Smooth muscle cell (in vitro differentiated cells): ENCODE measurements at regions not wholly inside any gene's neighbourhood (a gene's known extent, or its start where the extent isn't known, plus 50 kb on each side); places are given as distances from the start of the nearest gene placed in this dataset.

Source experiments
- DNase-seq: peaks from one replicate; lab custom pipeline; 2025; ENCODE audit not compliant: unreplicated experiment; lab: John Stamatoyannopoulos, UW
- H2AFZ ChIP-seq: fragments of 200-600 bp; sonication (generic); 2 replicates; pipeline ENCODE4 v1.6.0; 2016; ENCODE audit warnings: antibody characterized with exemption, low read depth, mild to moderate bottlenecking
- H3F3A ChIP-seq: fragments of 200-600 bp; sonication (generic); 2 replicates; pipeline ENCODE4 v1.6.0; 2017; ENCODE audit warnings: antibody characterized with exemption, low read depth
- H3K27ac ChIP-seq: fragments of 200-600 bp; sonication (generic); 2 replicates; pipeline ENCODE4 v1.5.1; 2016; ENCODE audit warnings: low read depth, mild to moderate bottlenecking
- H3K27me3 ChIP-seq: fragments of 200-600 bp; sonication (generic); 2 replicates; pipeline ENCODE4 v1.6.1; 2016; ENCODE audit warnings: low read depth, mild to moderate bottlenecking
- H3K36me3 ChIP-seq: fragments of 200-600 bp; sonication (generic); 2 replicates; pipeline ENCODE4 v1.5.1; 2016; ENCODE audit warnings: low read depth
- H3K4me1 ChIP-seq: fragments of 200-600 bp; sonication (generic); 2 replicates; pipeline ENCODE4 v1.5.1; 2016; ENCODE audit warnings: low read depth
- H3K4me2 ChIP-seq: fragments of 200-600 bp; sonication (generic); 2 replicates; pipeline ENCODE4 v1.6.0; 2016; ENCODE audit warnings: mild to moderate bottlenecking
- H3K4me3 ChIP-seq: fragments of 200-600 bp; sonication (generic); 2 replicates; pipeline ENCODE4 v1.5.1; 2016; ENCODE audit warnings: mild to moderate bottlenecking
- H3K79me2 ChIP-seq: fragments of 200-600 bp; sonication (generic); 2 replicates; pipeline ENCODE4 v1.6.0; 2016; ENCODE audit warnings: low read depth, mild to moderate bottlenecking
- H3K9ac ChIP-seq: fragments of 200-600 bp; sonication (generic); 2 replicates; pipeline ENCODE4 v1.6.0; 2016; ENCODE audit warnings: low read depth
- H3K9me3 ChIP-seq: fragments of 200-600 bp; sonication (generic); replicated peaks from 2 replicates; pipeline ENCODE4 v1.5.1; 2016; ENCODE audit warnings: low read depth
- H4K20me1 ChIP-seq: fragments of 200-600 bp; sonication (generic); 2 replicates; pipeline ENCODE4 v1.6.0; 2016; ENCODE audit warnings: low read depth
- CTCF ChIP-seq: fragments of 200-600 bp; sonication (generic); IDR thresholded peaks from 2 replicates; pipeline ENCODE4 v1.5.1; 2017; ENCODE audit warnings: borderline replicate concordance, mild to moderate bottlenecking, antibody characterized with exemption; ENCODE audit not compliant: insufficient read depth, poor library complexity, severe bottlenecking
- WGBS: methylation state at CpG from one replicate; pipeline ENCODE4 v1.1.7; 2016; ENCODE audit warnings: low lambda C conversion rate; 5-methylcytosine and 5-hydroxymethylcytosine counted together

- H3F3A ChIP-seq, result no peaks in the 10 kb centered on the region
- H3K4me3 ChIP-seq, result no peak overlapping the region
- WGBS, result 68% methylated on average over 5 of the region's 5 CpGs
- no peak overlapping the region for H2AFZ ChIP-seq
- no peak for TF ChIP-seq CTCF
- no peaks in the 10 kb centered on the region for H3K36me3 ChIP-seq
- H4K20me1 ChIP-seq, result no peaks in the 10 kb centered on the region
- H3K9ac ChIP-seq, result no peak overlapping the region
- no peak for DNase-seq
- H3K27me3 ChIP-seq, result no peaks in the 10 kb centered on the region
- no peak overlapping the region for H3K27ac ChIP-seq
- no peak overlapping the region for H3K4me2 ChIP-seq
- no peaks in the 10 kb centered on the region for H3K9me3 ChIP-seq
- H3K4me1 ChIP-seq, result no peaks in the 10 kb centered on the region
- H3K79me2 ChIP-seq, result no peaks in the 10 kb centered on the region
Observed at GRCh38 chr22:23501261-23501619, 78.8 kb downstream of the IGLL1 start.

- Histone ChIP-seq H3K9ac (no peak overlapping the region), H2AFZ (no peak overlapping the region), H4K20me1 (no peaks in the 10 kb centered on the region), H3K4me1 (no peaks in the 10 kb centered on the region), H3K79me2 (no peaks in the 10 kb centered on the region), H3K4me3 (no peak overlapping the region), H3F3A (no peaks in the 10 kb centered on the region), H3K36me3 (no peaks in the 10 kb centered on the region), H3K27ac (no peak overlapping the region), H3K27me3 (no peaks in the 10 kb centered on the region), H3K9me3 (no peaks in the 10 kb centered on the region), H3K4me2 (no peak overlapping the region)
- no peak for TF ChIP-seq CTCF
- no peak for DNase-seq
- 66% methylated on average over 13 of the region's 13 CpGs for WGBS
Observed at GRCh38 chr22:23500508-23501260, 79.4 kb downstream of the IGLL1 start.

GRCh38 chr22:23499845-23500500 lies 80.1 kb downstream of the IGLL1 start:
- H4K20me1 ChIP-seq, result no peaks in the 10 kb centered on the region
- no peaks in the 10 kb centered on the region for H3F3A ChIP-seq
- DNase-seq, result no peak
- no peaks in the 10 kb centered on the region for H3K36me3 ChIP-seq
- no peak overlapping the region for H3K27ac ChIP-seq
- H3K79me2 ChIP-seq, result no peaks in the 10 kb centered on the region
- H3K9ac ChIP-seq, result no peak overlapping the region
- no peak overlapping the region for H3K4me3 ChIP-seq
- H3K4me2 ChIP-seq, result no peak overlapping the region
- H3K9me3 ChIP-seq, result no peaks in the 10 kb centered on the region
- no peaks in the 10 kb centered on the region for H3K4me1 ChIP-seq
- H2AFZ ChIP-seq, result no peak overlapping the region
- H3K27me3 ChIP-seq, result no peaks in the 10 kb centered on the region
- 84% methylated on average over 8 of the region's 8 CpGs for WGBS
- TF ChIP-seq CTCF, result no peak
